ENCODE measurements at regions not wholly inside any gene's neighbourhood (a gene's known extent, or its start where the extent isn't known, plus 50 kb on each side); places are given as distances from the start of the nearest gene placed in this dataset.

GRCh38 chr21:38936240-38936639, 130.5 kb downstream of the ETS2 start:
- intact Hi-C loops (cut with DNase I, micrococcal nuclease), result no loop called here
- Histone ChIP-seq H3K4me1 (ENCODE audit: insufficient read depth, low read length) (peaks cover 3% of the 10 kb centered on the region), H3K4me3 (ENCODE audit: low read length) (no peak overlapping the region), H3K9me3 (ENCODE audit: control insufficient read depth in 1 of 2, insufficient read depth in 1 of 2, low read length in 2 of 2) (no peaks in the 10 kb centered on the region), H3K36me3 (ENCODE audit: insufficient read depth, low read length) (no peaks in the 10 kb centered on the region), H3K27me3 (ENCODE audit: control insufficient read depth in 1 of 2, insufficient read depth in 2 of 2, low read length in 2 of 2) (no peaks in the 10 kb centered on the region), H3K27ac (ENCODE audit: low read depth in 1 of 2, low read length in 2 of 2) (no peak overlapping the region)
- TF ChIP-seq, protein P1, sequence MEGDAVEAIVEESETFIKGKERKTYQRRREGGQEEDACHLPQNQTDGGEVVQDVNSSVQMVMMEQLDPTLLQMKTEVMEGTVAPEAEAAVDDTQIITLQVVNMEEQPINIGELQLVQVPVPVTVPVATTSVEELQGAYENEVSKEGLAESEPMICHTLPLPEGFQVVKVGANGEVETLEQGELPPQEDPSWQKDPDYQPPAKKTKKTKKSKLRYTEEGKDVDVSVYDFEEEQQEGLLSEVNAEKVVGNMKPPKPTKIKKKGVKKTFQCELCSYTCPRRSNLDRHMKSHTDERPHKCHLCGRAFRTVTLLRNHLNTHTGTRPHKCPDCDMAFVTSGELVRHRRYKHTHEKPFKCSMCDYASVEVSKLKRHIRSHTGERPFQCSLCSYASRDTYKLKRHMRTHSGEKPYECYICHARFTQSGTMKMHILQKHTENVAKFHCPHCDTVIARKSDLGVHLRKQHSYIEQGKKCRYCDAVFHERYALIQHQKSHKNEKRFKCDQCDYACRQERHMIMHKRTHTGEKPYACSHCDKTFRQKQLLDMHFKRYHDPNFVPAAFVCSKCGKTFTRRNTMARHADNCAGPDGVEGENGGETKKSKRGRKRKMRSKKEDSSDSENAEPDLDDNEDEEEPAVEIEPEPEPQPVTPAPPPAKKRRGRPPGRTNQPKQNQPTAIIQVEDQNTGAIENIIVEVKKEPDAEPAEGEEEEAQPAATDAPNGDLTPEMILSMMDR (IDR thresholded peaks at IDR 0.05), result no peak
- Mint-ChIP-seq H3K4me3 (no peak overlapping the region), H3K36me3 (ENCODE audit: low read depth) (no peaks in the 10 kb centered on the region), H3K9me3 (no peaks in the 10 kb centered on the region), H3K27me3 (no peaks in the 10 kb centered on the region), H3K4me1 (ENCODE audit: low read depth) (peaks cover 11% of the 10 kb centered on the region), H3K27ac (no peak overlapping the region)
- ChIA-PET CTCF (no interaction called here), POLR2A (no interaction called here)
- DNase-seq, result no peak
- no peak for ATAC-seq (ENCODE audit: poor library complexity)

DNA sequence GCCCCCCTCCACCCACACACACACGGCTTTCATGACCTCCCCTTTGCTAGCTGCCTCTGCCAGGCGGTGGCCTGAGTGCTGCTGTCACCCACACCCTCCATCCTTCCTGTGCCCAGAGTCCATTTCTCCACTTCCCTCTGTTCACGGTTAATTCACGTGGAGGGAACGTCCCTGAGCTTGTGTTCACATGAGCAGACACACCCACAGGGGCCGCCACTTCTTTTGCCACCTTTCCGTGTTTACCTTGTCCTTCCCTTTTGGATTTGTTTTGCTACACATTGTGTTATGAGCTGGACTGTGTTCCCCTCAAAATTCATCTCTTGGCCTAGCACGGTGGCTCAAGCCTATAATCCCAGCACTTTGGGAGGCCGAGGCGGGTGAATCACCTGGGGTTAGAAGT, 128.0 kb downstream of the ETS2 start:
- Mint-ChIP-seq H3K27ac (no peak overlapping the region), H3K9me3 (peaks cover 5% of the 10 kb centered on the region), H3K36me3 (ENCODE audit: low read depth) (no peaks in the 10 kb centered on the region), H3K4me1 (ENCODE audit: low read depth) (peaks cover 11% of the 10 kb centered on the region), H3K4me3 (no peak overlapping the region), H3K27me3 (no peaks in the 10 kb centered on the region)
- no peak for ATAC-seq (ENCODE audit: poor library complexity)
- peaks cover 0 to 8% of the 10 kb centered on the region in 2 experiments for H3K9me3 ChIP-seq (ENCODE audit: control insufficient read depth in 1 of 2, insufficient read depth in 1 of 2, low read length in 2 of 2)
- TF ChIP-seq, protein P1 (IDR thresholded peaks at IDR 0.05), result no peak
- peaks cover 3% of the 10 kb centered on the region for H3K4me1 ChIP-seq (ENCODE audit: insufficient read depth, low read length)
- H3K4me3 ChIP-seq (ENCODE audit: low read length), result no peak overlapping the region
- DNase-seq, result no peak
- ChIA-PET POLR2A (no interaction called here), CTCF (no interaction called here)
- no peak overlapping the region for H3K27ac ChIP-seq (ENCODE audit: low read depth in 1 of 2, low read length in 2 of 2)
- H3K27me3 ChIP-seq (ENCODE audit: control insufficient read depth in 1 of 2, insufficient read depth in 2 of 2, low read length in 2 of 2), result no peaks in the 10 kb centered on the region
- H3K36me3 ChIP-seq (ENCODE audit: insufficient read depth, low read length), result no peaks in the 10 kb centered on the region
- intact Hi-C loops (cut with DNase I, micrococcal nuclease), result no loop called here

DNA sequence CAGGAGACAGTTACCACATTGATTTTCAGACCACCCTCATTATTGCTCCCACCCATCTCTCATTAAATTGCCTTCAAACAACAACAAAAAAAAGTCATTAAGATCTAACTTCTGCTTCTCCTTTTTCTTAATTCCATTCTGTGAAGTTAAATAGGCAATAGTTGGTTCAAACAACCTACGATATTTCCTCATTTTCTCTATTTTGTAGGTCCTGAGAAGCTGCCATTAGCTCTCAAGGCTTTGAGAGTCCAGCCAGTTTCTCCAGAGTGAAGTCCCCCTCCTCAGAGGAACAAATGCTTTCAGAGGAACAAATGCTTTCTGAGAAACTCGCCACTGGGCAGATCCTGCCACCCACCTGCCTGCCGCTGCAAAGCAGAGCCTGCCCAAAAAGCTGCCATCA, 125.6 kb downstream of the ETS2 start:
- no peak for ATAC-seq (ENCODE audit: poor library complexity)
- Mint-ChIP-seq H3K4me3 (no peak overlapping the region), H3K27ac (no peak overlapping the region), H3K9me3 (peaks cover 5% of the 10 kb centered on the region), H3K36me3 (ENCODE audit: low read depth) (no peaks in the 10 kb centered on the region), H3K4me1 (ENCODE audit: low read depth) (no peaks in the 10 kb centered on the region), H3K27me3 (peaks cover 4% of the 10 kb centered on the region)
- no peak overlapping the region for H3K4me3 ChIP-seq (ENCODE audit: low read length)
- TF ChIP-seq, protein P1 (IDR thresholded peaks at IDR 0.05), result no peak
- no peak overlapping the region for H3K27ac ChIP-seq (ENCODE audit: low read depth in 1 of 2, low read length in 2 of 2)
- no peaks in the 10 kb centered on the region for H3K27me3 ChIP-seq (ENCODE audit: control insufficient read depth in 1 of 2, insufficient read depth in 2 of 2, low read length in 2 of 2)
- CTCF ChIA-PET, result no interaction called here
- H3K9me3 ChIP-seq (ENCODE audit: control insufficient read depth in 1 of 2, insufficient read depth in 1 of 2, low read length in 2 of 2), result peaks cover 0 to 8% of the 10 kb centered on the region in 2 experiments
- no peaks in the 10 kb centered on the region for H3K4me1 ChIP-seq (ENCODE audit: insufficient read depth, low read length)
- DNase-seq, result no peak
- intact Hi-C loops (cut with DNase I, micrococcal nuclease), result no loop called here
- POLR2A ChIA-PET, result no interaction called here
- H3K36me3 ChIP-seq (ENCODE audit: insufficient read depth, low read length), result no peaks in the 10 kb centered on the region

All from CD4-positive, alpha-beta T cell (primary cell).